NCI-H1048 (cell line): ENCODE measurements at regions not wholly inside any gene's neighbourhood (a gene's known extent, or its start where the extent isn't known, plus 50 kb on each side); places are given as distances from the start of the nearest gene placed in this dataset.
A peak's percentile ranks its signal among the peaks of the same experiment; 100 is the strongest.

Experiments used
- DNase-seq: peaks from one replicate; lab custom pipeline; 2025; lab: John Stamatoyannopoulos, UW

DNA sequence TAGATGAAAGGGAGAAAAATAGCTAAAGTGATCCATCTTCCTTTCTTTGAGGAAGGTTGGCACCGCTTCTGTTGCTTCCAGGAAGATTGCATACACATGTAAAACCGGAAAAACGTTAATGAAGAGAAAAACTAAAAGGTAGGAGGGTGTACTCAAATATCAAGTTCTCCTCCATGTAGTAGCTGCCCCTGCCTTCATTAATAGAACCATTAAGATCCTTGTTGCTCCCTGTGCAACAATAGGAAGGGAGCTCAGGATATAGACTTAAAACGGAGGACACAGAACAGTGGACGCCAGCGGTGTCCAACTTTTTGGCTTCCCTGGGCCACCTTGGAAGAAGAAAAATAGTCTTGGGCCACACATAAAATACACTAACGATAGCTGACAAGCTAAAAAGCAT lies 118.9 kb downstream of the TMEM174 start:
- DNase-seq, result no peak

DNA sequence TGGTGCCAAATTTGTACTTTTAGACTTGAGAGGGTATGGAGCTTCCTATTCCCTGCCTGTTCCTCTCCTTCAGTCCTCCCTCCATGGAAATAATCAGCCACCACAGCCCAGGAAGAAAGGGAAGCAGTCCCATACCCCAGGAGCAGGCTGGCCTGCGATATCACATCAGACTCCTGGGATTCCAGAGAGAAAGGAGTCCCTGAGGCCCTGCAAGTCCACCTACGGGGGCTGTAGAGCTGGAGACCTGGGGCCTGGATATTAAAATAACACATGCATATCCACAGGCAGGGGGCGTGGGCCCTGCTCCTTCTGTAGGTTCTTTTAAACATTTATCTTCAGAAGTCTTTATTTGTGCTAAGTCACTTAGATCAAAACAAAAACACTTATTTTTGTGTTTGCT lies 117.2 kb downstream of the TMEM174 start:
- no peak for DNase-seq

DNA sequence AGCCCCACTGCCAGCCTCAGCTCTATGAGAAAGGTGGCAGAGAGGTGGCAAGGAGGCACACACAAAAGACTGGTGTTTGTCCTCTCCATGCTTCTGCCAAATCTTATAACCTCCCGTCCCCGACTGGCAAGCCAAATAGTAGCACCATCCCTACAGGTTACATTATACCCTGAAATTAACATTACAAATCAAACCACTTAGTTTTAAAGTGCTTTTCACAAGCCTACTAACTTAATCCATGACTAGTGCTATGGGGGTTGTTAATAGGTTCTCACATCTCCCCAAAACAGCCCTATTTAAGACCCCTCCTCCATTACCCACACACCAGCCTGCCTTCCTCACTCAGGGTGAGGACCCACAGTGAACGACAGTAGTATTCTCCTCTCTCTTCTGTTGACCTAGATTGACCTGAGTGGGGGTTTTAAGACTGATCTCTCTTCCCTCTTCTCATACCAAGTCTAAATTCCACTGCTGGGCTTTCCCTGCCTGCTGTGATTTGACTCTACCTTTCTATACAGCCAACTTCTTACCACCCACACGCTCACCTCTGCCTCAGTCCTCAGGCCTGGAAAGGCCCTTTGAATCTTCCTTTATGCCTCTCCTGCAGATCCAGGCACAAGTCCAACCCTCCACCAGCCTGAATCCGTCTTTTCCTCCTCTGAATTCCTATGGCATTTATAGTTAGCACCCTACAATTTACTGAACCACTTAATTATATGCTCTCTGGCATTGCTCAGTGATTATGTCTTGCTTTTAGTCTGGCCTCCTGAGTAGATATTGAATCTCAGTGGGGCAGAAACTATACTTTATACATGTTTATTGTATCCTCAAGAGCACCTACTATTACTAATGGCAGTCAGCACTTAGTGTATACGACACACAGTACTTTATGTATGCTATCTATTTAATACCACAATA lies 116.1 kb downstream of the TMEM174 start:
- no peak for DNase-seq

DNA sequence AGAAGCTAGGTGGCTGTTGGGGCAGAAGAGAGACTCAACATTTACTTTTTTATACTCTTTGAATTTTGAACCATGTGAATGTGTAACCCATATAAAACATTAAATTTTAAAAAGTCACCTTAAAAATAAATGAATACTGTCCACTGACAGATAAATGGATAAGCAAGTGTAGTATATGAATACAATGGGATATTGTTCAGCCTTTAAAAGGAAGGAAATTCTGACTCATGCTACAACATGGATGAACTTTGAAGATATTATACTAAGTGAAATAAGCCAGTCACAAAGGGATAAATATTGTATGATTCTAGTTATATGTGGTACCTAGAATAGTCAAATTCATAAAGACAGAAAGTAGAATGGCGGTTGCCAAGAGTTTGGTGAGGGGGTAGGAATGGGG lies 113.9 kb downstream of the TMEM174 start:
- no peak for DNase-seq

DNA sequence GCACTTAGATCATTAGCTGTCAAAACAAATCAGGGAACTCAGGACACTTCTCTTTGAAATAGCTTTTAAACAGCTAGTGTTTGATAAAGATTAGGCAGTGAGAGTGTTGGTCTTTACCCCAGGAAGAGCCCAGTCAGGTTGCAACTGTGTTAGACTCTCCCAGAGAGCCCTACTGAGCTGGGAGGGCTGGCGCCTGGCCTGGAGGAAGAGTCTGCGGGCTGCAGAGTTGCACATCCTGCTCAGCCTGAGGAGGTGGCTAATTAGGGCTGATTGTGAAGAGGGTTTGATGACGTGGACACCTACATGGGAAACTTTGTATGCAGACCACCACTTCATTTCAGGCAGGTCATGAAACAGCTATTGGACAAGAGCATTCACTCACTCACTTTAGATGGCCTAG lies 112.0 kb downstream of the TMEM174 start:
- DNase-seq, result no peak

DNA sequence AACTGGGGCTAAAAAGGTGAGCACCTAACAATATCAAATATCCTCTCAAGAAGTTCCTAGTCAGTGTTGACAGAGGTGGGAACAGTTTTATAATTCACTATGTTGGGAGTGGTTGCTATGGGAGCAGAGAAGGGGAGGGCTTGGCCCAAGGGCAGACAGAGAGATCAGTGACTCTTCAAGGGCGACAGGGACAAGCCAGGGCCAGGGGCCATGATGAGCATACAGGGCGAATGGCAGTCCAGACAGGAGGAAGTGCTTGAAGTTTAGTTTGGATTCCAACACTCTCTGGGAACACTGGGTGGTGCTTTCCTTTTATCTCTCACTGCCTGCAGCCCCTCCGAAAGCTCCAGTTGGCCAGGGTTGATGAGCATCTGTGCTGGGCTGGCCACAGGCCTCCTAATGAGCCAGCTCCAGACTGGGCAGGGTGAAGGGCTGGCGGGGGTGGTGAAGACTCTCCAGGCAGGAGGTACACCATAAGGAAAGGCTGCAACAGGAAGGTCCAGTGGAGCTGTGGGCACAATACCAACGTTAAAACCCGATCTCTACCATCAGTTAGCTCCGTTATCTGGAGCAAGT lies 111.3 kb downstream of the TMEM174 start:
- DNase-seq, result no peak

DNA sequence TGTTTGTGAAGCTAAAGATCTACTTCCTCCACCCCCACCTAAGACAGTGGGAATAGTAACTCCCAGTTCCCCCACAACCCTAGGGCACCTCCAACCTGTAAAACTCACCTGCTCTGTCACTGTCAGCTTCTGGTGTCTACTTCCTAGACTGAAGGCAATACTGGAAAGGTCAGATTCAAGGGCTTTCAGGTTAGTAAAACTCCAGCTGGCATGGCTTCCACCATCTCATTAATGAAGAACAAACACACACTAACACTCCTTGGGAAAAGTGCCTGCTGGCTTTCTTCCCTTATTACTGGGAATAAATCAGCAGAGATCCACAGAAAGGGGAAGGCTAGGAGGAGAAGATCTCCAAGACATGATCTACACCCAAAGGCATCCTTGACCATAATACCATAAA lies 109.9 kb downstream of the TMEM174 start:
- no peak for DNase-seq

DNA sequence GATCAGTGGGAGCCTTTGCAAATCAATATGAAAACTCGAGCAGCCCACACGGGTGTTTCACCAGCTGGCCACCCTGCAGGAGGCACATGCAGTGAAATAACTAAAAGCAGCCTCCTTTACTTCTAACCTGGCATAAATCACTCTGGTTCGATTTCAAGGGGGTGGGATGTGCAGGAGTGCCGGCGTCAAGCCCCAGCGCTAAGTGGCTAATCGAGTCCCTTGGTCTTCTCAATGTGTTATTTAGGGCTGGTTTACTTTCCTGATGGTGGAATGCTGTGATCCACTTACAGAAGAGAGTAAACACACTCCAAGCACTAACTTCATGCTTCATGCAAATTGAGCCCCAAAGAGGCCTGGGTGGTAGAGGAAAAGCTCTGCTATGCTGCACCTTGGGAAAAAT lies 109.4 kb downstream of the TMEM174 start:
- no peak for DNase-seq

DNA sequence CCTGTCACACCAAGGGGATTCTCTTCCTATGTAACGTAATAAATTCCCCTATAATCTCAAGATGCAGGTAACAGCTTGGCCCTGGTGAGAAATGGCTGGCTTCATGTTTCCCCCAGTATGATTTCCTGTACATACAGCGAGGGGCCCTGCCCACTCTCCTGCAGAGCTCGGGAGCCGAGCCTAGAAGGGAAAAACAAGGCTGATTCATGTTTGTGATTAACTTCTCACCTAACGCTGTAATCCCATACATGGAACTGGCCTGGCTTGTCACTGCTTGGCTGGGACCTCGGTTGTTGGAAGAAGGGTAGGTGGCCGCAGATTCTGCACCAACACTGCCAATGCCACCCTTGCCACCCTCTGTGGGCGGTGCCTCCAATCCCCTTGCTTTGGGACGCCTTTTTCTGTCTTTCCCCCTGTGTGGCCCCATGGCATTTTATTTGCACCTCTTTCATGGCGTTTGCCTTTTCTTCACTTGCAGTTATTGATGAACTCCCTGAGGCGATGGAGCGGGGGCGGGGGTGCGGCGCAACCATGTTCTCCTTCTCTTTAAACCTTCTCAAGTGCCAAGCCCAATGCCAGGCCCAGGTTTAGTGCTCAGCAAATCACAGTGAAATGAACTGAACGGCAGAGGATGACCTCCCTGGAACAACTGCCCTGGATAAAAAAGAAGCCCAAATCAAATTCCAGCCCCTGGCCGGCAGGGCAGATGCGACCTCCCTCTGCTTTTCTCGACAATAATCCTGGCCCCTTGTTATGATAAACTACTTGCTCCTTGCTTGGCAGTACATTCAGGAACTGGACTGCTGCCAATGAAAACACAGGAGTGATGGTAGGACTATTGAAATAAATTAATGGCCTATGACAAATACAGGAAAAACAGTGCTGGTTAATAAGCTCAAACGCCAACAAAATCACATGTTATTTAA lies 108.1 kb downstream of the TMEM174 start:
- peak; percentile 52 for DNase-seq

DNA sequence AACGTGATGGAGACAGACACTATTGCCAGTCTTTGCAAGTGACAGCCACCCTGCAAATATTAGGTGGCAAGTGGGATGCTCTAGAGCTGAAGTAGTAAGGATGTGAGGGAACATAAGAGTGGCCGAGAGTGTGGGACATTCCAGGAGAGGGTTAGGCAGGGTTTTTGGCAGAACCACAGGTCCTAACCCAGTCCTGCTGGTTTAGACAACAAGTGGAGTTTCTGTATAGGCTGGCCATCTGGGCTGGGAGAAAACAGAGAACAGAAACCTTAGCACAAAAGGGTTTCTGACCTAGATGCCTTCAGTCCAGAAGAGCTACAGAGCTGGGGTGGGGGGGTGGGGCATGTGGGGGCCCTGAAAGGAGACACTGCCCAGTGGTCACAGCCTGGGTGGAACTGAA lies 107.4 kb downstream of the TMEM174 start:
- DNase-seq, result no peak

DNA sequence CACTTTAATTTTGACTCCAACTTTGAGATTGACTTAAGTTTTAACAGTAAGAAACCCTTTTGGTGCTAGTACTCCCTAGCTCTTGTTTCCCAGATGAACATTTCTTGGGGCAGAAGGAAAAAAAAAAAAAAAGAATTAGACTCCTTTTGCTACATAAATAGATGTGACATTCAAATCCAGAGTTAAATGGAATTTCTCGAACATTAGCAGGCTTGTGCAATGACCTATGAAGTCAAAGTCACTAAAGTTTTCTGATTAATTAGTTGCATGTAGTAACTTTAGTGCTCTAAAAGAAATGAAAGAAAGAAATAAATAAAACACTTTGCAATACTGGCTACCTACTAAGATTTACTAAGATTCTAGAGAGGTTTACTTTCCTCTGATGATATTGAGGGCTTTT lies 106.8 kb downstream of the TMEM174 start:
- no peak for DNase-seq

DNA sequence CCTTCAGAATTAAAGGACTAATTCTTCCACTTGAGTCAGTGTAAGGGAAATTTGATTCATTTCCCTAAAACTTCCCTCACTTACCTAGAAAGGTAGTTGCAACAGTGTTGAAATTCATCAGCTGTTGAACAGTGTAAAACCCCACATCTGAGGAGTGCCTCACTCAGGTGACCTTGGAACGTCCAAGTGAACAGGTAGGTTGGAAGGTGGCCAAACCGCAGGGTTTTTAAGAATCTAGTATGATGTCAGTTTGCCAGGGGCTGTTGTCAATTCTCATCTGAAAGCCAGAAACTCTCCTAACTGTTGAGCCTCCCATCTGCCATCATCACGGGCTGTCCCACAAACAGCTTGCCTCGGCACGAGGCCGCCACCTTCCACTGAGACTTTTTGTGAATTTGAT lies 105.7 kb downstream of the TMEM174 start:
- DNase-seq, result no peak

DNA sequence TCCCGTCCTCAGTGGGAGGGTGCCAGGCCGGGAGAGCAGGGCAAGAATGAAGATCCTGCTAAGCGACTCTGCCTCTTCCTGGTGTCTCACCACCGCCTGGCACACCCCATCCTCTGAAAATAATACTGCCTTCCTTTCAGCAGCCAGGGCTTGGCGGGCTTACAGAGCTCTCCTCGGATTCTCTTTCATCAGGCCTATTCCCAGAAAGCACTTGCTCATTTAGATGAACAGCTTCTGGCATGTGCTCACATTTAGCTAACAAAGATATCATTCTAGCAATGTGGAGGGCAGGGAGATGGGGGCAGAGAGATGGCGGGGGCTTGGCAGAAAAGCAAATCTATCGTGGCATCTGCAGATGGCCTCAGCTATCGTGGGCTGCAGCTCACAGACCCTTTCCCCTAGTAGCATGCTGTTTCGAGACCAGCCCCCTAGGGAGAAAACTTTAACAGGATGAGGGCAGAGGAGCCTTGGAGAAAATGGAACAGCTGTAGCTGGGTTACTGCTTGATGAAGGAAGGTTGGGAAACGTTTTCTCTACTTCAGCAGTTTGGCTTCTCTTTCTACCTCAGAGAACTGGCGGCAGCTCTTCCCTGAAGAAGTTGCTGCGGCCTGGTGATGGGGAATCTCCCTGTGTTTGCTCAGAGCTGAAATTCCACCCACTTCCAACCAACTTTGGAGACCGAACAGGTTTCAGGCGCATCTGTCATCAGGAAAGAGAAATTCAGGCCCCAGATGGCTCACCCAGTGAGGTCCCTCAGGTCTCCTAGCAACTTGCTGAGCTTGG lies 102.1 kb downstream of the TMEM174 start:
- DNase-seq, result no peak

DNA sequence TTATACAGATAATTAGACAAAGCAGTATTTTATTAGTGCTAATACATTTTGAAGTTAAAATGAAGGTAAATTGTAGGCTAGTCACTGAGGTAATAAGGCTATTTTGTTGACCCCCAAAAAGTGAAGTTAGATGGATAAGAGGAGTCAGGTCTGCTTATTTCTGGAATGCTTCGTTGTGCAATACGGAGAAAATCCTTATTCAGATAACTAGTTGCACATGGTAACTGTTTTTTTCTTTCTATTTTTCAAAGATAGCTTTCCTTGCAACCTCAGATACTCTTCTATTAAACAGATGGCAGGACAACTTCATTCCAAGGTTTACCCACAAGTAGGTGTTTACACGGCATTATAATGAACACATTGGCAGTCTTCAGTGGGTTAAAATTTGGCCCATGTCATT lies 101.1 kb downstream of the TMEM174 start:
- no peak for DNase-seq

DNA sequence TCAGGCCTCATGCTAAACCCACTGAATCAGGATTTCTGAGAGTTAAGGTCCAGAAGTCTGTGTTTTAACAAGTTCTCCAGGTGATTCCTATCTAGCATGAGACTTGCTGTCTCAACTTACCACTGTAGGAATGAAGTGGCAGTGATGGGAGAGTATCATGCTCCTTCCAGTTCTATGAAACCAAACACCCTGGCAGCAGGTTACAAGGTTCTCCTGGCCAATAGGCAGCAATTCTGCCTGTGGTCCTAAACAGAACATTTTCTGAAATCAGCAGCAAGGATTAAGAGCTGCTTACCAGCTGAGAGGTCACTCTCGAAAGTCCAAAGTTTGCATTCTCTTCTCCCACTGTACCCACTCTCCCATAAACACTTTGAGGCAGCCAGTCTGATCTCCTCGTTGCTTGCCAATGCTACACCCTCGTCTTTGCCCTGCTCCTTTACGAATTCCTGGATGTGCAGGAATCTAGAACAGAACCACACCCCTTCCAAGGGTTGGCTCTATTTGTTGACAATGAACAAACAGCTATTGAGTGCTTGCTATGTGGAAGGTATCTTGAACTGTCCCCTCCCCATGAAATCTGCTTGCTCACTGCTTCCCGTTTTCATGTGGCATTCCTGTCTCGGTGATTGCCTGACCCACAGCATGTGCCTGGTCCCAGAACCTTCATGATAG lies 100.5 kb downstream of the TMEM174 start:
- no peak for DNase-seq

DNA sequence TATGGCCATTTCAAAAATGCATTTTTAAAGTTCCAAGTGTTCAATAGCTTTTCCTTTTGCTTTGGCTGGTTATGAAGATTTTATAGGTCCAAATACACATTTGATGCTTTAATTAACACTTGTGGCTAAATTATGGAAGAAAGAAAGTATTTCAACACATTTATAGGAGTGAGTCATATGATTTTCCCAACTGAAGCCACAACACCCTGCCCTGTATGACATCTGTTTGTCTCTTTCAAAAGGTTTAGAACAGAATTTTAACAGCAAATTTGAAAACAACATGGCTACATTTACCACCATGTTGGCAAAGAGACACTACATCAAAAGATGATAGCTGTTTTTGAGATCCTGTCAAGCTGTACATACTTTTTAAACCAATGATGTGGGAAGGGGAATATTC lies 99.4 kb downstream of the TMEM174 start:
- DNase-seq, result no peak

DNA sequence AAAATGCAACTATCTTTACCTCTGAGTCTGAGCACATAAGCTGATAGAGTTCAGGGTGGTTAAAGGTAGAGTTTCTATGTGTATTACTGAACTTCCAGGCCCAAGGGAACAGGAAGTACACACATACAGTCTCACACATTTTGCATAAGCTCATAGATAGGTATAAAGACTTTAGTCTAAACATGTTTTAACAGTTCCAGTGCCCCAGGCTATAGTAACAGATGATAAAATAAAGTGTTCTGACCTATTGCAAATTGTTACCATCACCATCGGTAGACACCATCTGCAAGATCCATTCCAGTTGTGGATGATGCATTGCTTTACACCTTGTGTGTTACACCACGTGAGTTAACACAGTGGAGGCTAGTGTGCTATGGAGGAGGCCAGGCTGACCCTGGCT lies 95.8 kb downstream of the TMEM174 start:
- peak; percentile 55 for DNase-seq

DNA sequence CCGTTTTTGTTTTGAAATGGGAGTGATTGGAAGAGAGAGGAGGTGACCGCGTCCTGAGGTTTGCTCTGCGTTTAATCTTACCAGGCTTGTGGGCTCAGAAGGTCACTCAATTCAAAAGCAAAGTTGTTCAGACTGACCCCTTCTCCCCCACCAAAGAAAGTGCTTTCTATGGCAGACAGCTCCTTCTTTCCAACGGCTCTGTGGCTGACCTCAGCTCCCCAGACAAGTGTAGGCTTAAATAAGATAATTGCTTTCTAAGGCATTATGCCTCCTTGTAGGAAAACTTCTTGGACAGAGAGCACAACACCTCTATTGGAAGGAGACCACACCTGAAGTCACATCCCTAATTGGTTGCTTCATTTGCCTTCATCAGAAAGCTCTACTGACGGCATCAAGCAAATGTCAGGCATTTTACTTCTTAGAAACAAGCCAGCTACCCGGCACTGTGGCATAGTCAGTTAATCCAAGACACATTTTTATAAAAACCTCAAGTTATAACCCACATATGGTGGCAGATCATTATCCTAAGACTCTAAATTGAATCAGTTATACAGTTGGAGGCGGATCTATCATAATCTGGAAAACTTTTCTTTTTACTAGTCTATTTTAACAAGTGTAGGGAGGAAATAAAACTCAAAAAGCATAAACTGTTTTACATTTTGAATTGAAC lies 94.9 kb downstream of the TMEM174 start:
- no peak for DNase-seq

DNA sequence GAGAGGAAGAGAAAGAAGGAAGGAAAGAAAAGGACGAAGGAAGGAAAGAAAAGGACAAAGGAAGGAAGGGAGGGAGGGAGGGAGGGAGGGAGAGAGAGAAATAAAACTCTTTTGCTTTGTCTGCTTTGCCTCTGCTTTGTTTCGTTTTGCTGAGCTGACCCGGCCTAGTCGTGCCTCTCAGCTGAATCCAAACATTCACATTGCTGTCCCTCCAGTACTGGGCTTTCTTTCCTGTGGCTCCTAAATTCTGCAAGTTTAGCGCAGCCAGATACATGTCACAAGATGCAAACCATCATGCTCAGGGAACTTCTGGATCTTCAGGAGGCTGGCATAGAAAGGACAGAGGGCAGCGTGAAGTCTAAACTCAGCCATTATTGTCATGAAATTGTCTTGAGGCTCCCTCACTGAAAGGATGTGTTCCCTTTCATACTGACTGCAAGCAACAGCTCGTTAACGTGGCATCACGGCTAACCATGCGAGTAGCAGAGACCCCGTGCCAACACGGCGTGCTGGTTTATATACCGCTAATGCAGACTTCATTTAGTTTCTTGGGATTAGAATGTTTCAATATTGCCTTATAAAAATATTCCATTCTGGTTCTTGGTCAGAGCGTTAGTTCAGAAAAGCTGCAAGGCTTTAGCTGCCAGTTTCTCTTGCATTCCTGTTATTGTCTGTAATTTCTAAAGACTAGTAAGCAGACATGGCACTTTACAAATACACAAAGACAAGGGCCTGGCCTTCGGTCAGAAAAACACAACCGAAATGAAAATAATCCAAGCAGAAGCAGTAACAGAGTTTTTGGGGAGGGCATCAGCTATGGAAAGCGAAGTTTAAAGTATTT lies 94.2 kb downstream of the TMEM174 start:
- DNase-seq, result no peak
